ENCODE measurements at regions not wholly inside any gene's neighbourhood (a gene's known extent, or its start where the extent isn't known, plus 50 kb on each side); places are given as distances from the start of the nearest gene placed in this dataset.

DNA sequence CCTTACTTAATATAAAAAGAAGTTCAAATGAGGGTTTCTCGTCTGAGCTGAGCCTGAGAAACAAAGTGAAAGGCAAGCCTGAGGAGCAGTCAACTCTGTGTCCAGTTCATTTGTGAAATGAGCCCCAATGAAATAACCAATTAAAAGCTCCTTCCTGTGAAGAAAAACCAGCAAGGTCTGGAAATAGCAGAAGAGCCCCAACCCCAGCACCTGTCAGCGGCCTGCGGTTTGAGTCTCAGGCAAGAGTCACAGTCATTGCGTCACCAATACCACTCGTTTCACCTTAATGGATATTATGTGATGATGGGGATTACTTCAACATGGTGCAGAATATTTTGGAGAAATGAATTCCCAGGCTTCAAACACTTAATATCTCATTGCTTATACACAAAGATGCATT lies 211.3 kb upstream of the DPP6 start:
- Mint-ChIP-seq H3K27me3 (ENCODE audit: low read depth) (no peaks in the 10 kb centered on the region), H3K4me3 (no peak overlapping the region), H3K4me1 (ENCODE audit: low read depth) (no peaks in the 10 kb centered on the region), H3K36me3 (ENCODE audit: low read depth) (no peaks in the 10 kb centered on the region), H3K27ac (no peak overlapping the region), H3K9me3 (ENCODE audit: insufficient read depth) (peaks cover 14% of the 10 kb centered on the region)
- POLR2A ChIA-PET = interaction anchor here (0.5 kb wide), 1 partner anchor 12 kb away, joined by 3 read pairs; no protein-coding TSS in a partner anchor
- DNase-seq (no peak), ATAC-seq (no peak)
- CTCF ChIA-PET = no interaction called here

GRCh38 chr7:153847828-153848227 lies 204.4 kb upstream of the DPP6 start:
- no peak for DNase-seq
- POLR2A ChIA-PET = no interaction called here
- H3K27ac Mint-ChIP-seq = no peak overlapping the region
- CTCF ChIA-PET = no interaction called here
- no peaks in the 10 kb centered on the region for H3K27me3 Mint-ChIP-seq (ENCODE audit: low read depth)
- H3K9me3 Mint-ChIP-seq (ENCODE audit: insufficient read depth) = peaks cover 15% of the 10 kb centered on the region
- no peaks in the 10 kb centered on the region for H3K4me1 Mint-ChIP-seq (ENCODE audit: low read depth)
- no peak overlapping the region for H3K4me3 Mint-ChIP-seq
- H3K36me3 Mint-ChIP-seq (ENCODE audit: low read depth) = no peaks in the 10 kb centered on the region
- ATAC-seq = no peak

DNA sequence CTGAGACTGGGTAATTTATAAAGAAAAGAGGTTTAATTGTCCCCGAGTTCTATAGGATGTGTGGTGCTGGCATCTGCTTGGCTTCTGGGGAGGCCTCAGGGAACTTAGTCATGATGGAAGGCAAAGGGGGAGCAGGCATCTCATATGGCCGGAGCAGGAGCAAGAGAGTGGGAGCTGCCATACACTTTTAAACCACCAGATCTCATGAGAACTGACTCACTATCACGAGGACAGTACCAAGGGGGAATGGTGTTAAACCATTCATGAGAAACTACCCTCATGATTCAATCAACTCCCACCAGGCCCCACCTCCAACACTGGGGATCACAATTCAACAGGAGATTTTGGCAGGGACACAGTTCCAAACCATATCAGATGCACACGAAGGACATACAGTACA lies 199.9 kb upstream of the DPP6 start:
- Mint-ChIP-seq H3K4me1 (ENCODE audit: low read depth) (no peaks in the 10 kb centered on the region), H3K36me3 (ENCODE audit: low read depth) (no peaks in the 10 kb centered on the region), H3K27me3 (ENCODE audit: low read depth) (no peaks in the 10 kb centered on the region), H3K4me3 (no peak overlapping the region), H3K27ac (no peak overlapping the region), H3K9me3 (ENCODE audit: insufficient read depth) (no peaks in the 10 kb centered on the region)
- no peak for DNase-seq
- ChIA-PET POLR2A (no interaction called here), CTCF (no interaction called here)
- ATAC-seq = no peak

- peaks cover 11% of the 10 kb centered on the region for H3K9me3 Mint-ChIP-seq (ENCODE audit: insufficient read depth)
- DNase-seq (no peak), ATAC-seq (no peak)
- H3K4me1 Mint-ChIP-seq (ENCODE audit: low read depth) = no peaks in the 10 kb centered on the region
- H3K27ac Mint-ChIP-seq = no peak overlapping the region
- H3K4me3 Mint-ChIP-seq = no peak overlapping the region
- H3K36me3 Mint-ChIP-seq (ENCODE audit: low read depth) = no peaks in the 10 kb centered on the region
- H3K27me3 Mint-ChIP-seq (ENCODE audit: low read depth) = no peaks in the 10 kb centered on the region
- ChIA-PET CTCF (no interaction called here), POLR2A (no interaction called here)
These were observed 193.8 kb upstream of the DPP6 start for GRCh38 chr7:153858355-153858754.

- H3K27ac Mint-ChIP-seq = no peak overlapping the region
- H3K4me3 Mint-ChIP-seq = no peak overlapping the region
- no peak for DNase-seq
- POLR2A ChIA-PET = no interaction called here
- CTCF ChIA-PET = no interaction called here
- no peaks in the 10 kb centered on the region for H3K36me3 Mint-ChIP-seq (ENCODE audit: low read depth)
- ATAC-seq = no peak
- H3K4me1 Mint-ChIP-seq (ENCODE audit: low read depth) = no peaks in the 10 kb centered on the region
- H3K27me3 Mint-ChIP-seq (ENCODE audit: low read depth) = no peaks in the 10 kb centered on the region
- peaks cover 18% of the 10 kb centered on the region for H3K9me3 Mint-ChIP-seq (ENCODE audit: insufficient read depth)
These were observed 193.0 kb upstream of the DPP6 start for GRCh38 chr7:153859239-153859638.

DNA sequence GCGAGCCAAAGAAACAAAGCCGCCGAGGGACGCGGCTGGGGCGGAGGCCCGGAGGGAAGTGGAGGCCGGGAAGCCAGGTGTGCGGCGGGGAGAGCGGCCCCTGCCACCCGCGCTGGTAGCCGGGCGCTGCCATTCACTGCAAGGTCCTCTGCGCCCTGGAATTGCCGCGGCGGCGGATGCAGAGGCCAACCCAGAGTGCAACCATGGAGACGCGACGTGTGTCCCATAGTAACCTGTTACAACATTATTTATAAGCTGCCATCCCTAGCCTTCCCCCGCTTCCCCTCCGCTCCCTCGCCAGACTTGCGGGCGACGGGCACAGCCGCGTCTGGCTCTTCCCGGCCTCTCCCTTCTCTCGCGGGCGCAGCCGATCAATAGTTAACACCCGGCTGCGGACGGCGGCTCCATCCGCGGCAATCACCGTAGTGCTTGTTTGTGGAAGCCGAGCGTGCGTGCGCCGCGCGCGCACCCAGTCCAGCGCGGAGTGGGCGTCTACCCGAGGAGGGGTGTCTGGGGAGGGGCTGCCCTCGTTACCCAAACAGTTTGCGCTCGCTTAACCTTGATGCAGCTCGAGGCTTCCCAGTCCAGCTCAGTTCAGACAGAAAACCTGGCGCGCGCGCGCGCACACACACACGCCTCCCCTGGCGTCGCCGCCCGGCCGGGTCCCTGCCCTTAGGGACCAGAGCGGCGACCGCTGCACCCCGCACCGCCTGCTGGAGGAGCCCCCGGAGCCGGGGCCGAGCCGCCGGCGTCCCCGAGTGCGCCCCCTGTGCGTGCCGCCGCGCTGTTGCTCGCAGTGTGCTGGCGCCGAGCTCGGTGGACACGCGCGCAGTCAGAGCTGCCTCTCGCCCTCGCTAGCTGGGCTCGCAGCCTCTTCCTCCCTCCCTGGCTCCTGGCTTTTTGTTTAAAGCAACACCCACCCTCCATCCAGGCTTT lies 165.4 kb upstream of the DPP6 start:
- Mint-ChIP-seq H3K4me3 (no peak overlapping the region), H3K27ac (no peak overlapping the region), H3K9me3 (ENCODE audit: insufficient read depth) (no peaks in the 10 kb centered on the region), H3K36me3 (ENCODE audit: low read depth) (peaks cover 4% of the 10 kb centered on the region), H3K27me3 (ENCODE audit: low read depth) (peaks cover 15% of the 10 kb centered on the region), H3K4me1 (ENCODE audit: low read depth) (no peaks in the 10 kb centered on the region)
- DNase-seq (no peak), ATAC-seq (no peak)
- POLR2A ChIA-PET = no interaction called here
- CTCF ChIA-PET = no interaction called here

GRCh38 chr7:153887749-153888569 lies 164.2 kb upstream of the DPP6 start:
- H3K4me3 Mint-ChIP-seq = no peak overlapping the region
- ChIA-PET POLR2A (no interaction called here), CTCF (no interaction called here)
- H3K36me3 Mint-ChIP-seq (ENCODE audit: low read depth) = peaks cover 4% of the 10 kb centered on the region
- H3K27me3 Mint-ChIP-seq (ENCODE audit: low read depth) = peaks cover 15% of the 10 kb centered on the region
- no peaks in the 10 kb centered on the region for H3K9me3 Mint-ChIP-seq (ENCODE audit: insufficient read depth)
- no peak overlapping the region for H3K27ac Mint-ChIP-seq
- ATAC-seq (no peak), DNase-seq (no peak)
- no peaks in the 10 kb centered on the region for H3K4me1 Mint-ChIP-seq (ENCODE audit: low read depth)

DNA sequence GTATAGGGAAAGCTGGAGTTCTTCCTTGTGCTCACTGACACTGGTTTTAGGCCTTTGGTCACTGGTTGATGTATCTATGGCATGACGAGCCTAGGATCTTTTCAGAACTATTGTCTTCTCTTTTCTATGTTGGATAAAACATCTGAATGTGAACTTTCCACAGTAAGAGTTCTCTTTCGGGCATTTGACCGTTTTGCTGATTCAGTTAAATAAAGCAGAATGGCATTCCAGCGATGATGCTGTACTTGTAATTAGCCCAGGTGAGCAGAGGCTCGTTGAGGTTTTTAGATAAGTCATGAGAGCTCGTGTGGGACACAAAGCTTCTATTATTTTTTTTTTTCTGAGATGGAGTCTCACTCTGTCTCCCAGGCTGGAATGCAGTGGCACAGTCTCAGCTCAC lies 160.2 kb upstream of the DPP6 start:
- Mint-ChIP-seq H3K27ac (no peak overlapping the region), H3K4me3 (no peak overlapping the region), H3K4me1 (ENCODE audit: low read depth) (no peaks in the 10 kb centered on the region), H3K9me3 (ENCODE audit: insufficient read depth) (no peaks in the 10 kb centered on the region), H3K27me3 (ENCODE audit: low read depth) (peaks cover 8% of the 10 kb centered on the region), H3K36me3 (ENCODE audit: low read depth) (peaks cover 4% of the 10 kb centered on the region)
- ChIA-PET POLR2A (no interaction called here), CTCF (no interaction called here)
- DNase-seq (no peak), ATAC-seq (no peak)

DNA sequence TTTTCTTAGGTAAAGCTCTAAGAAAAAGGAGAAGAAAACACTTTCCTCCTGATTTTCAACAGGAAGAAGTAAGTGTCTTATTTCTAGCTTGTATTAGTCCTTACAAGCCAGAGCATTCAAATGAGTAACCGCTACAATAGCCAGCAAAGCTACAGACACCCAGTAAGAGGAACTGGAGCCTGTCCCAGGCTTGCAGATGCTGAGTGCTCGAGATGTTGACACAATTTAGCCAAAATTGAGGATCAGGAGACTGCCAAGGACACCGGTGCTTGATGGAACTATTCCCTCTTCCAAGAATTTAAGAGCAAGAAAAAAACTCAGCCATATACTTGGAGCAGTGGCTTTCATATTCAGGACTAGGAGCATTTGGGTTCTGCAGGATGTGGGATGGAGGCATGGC lies 149.3 kb upstream of the DPP6 start:
- no peak for DNase-seq
- no peaks in the 10 kb centered on the region for H3K9me3 Mint-ChIP-seq (ENCODE audit: insufficient read depth)
- no peak overlapping the region for H3K4me3 Mint-ChIP-seq
- no peak for ATAC-seq
- no peaks in the 10 kb centered on the region for H3K36me3 Mint-ChIP-seq (ENCODE audit: low read depth)
- no peaks in the 10 kb centered on the region for H3K27me3 Mint-ChIP-seq (ENCODE audit: low read depth)
- H3K27ac Mint-ChIP-seq = no peak overlapping the region
- H3K4me1 Mint-ChIP-seq (ENCODE audit: low read depth) = no peaks in the 10 kb centered on the region
- ChIA-PET POLR2A (no interaction called here), CTCF (no interaction called here)

GRCh38 chr7:153912211-153912610 lies 140.0 kb upstream of the DPP6 start:
- Mint-ChIP-seq H3K36me3 (ENCODE audit: low read depth) (no peaks in the 10 kb centered on the region), H3K4me3 (no peak overlapping the region), H3K27me3 (ENCODE audit: low read depth) (no peaks in the 10 kb centered on the region), H3K27ac (no peak overlapping the region), H3K4me1 (ENCODE audit: low read depth) (no peaks in the 10 kb centered on the region), H3K9me3 (ENCODE audit: insufficient read depth) (no peaks in the 10 kb centered on the region)
- ChIA-PET POLR2A (no interaction called here), CTCF (no interaction called here)
- DNase-seq = no peak
- no peak for ATAC-seq

- H3K4me3 Mint-ChIP-seq = no peak overlapping the region
- POLR2A ChIA-PET = no interaction called here
- H3K27ac Mint-ChIP-seq = no peak overlapping the region
- H3K9me3 Mint-ChIP-seq (ENCODE audit: insufficient read depth) = peaks cover 7% of the 10 kb centered on the region
- H3K4me1 Mint-ChIP-seq (ENCODE audit: low read depth) = no peaks in the 10 kb centered on the region
- ATAC-seq (no peak), DNase-seq (no peak)
- no peaks in the 10 kb centered on the region for H3K27me3 Mint-ChIP-seq (ENCODE audit: low read depth)
- CTCF ChIA-PET = no interaction called here
- H3K36me3 Mint-ChIP-seq (ENCODE audit: low read depth) = no peaks in the 10 kb centered on the region
These were observed 132.1 kb upstream of the DPP6 start for GRCh38 chr7:153920126-153920525.

DNA sequence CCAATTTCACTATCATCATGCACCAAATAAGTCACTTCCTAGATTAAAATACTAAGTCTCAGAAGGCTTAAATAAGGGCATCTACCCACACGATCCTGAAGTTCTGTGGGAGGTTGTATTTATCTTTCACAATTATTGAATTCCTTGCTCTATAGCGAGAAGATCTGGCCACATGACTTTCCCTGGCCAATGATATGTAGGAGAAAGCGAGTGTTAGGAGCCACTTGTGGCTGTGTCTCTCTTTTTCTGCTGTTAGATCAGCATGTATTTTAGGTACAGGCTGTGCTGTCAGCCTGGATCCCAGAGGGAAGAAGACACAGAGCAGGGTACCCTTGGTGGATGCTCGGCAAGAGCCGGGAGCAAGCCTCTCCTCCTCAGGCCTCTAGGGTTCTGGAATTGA lies 131.3 kb upstream of the DPP6 start:
- H3K36me3 Mint-ChIP-seq (ENCODE audit: low read depth) = no peaks in the 10 kb centered on the region
- no peak overlapping the region for H3K27ac Mint-ChIP-seq
- no peak overlapping the region for H3K4me3 Mint-ChIP-seq
- ChIA-PET POLR2A (no interaction called here), CTCF (no interaction called here)
- DNase-seq (no peak), ATAC-seq (no peak)
- H3K4me1 Mint-ChIP-seq (ENCODE audit: low read depth) = no peaks in the 10 kb centered on the region
- peaks cover 7% of the 10 kb centered on the region for H3K9me3 Mint-ChIP-seq (ENCODE audit: insufficient read depth)
- H3K27me3 Mint-ChIP-seq (ENCODE audit: low read depth) = no peaks in the 10 kb centered on the region

Data from activated CD8-positive, alpha-beta T cell treated with anti-CD3 and anti-CD28 coated beads, Interleukin-2, amount 10 ng/mL, durations not matched to agents 7 days and 5 days (primary cell).